K562 (cell line): ENCODE measurements at regions not wholly inside any gene's neighbourhood (a gene's known extent, or its start where the extent isn't known, plus 50 kb on each side); places are given as distances from the start of the nearest gene placed in this dataset.

ENCODE experiments used
- ATAC-seq: fragments of 200-7000 bp; cut with Tn5 transposase; 3 replicates; pipeline ENCODE4 v1.9.1; 2020; ENCODE audit warnings: moderate library complexity
- BruUV-seq: library from RNA; stranded (reverse); fragments of 400-500 nt; replicated peaks from 2 replicates; lab custom pipeline; 2021; lab: Mats Ljungman, UMichigan
- CTCF ChIA-PET: fragments of 300-600 bp; formaldehyde crosslinking; extraction: SDS; loops from one replicate; lab custom pipeline; 2021; ENCODE audit warnings: low intra/inter-chr PET ratio; lab: Yijun Ruan, JAX
- POLR2A ChIA-PET: fragments of 300-600, 350-650 bp; sonication (Branson Sonifier 250); formaldehyde crosslinking; extraction: SDS; loops from one replicate; lab custom pipeline; 2021; ENCODE audit warnings: antibody characterized with exemption, inconsistent platforms; lab: Yijun Ruan, JAX
- DNase-seq, 4 experiments: peaks; one replicate each; pipeline versions ENCODE4 v3.0.0 to v3.0.0-alpha.2; 2011 to 2018; ENCODE audit warnings: low spot score in 3 of 4, mixed read lengths in 3 of 4; ENCODE audit errors: extremely low read depth in 1 of 4
- FAIRE-seq: peaks from 2 replicates; lab custom pipeline; 2011; peaks lifted over from hg19 to GRCh38; lab: Jason Lieb, UNC
- H2AFZ ChIP-seq: 2 replicates; pipeline ENCODE4 v1.6.0; 2011; ENCODE audit warnings: low read depth, low read length, control low read depth, inconsistent platforms
- H3K27ac ChIP-seq: fragments of 200-600 bp; 3 replicates; pipeline ENCODE4 v1.8.0; 2011; ENCODE audit warnings: low read depth, mild to moderate bottlenecking, control low read depth, inconsistent platforms, low read length, moderate library complexity, mixed read lengths; ENCODE audit errors: extremely low read depth
- H3K27me3 ChIP-seq, 2 experiments: fragments of 300-600 bp in 1 of 2; 2 replicates in 1 of 2; 3 replicates in 1 of 2; pipeline versions ENCODE4 v1.6.0 to v1.8.0; 2011; ENCODE audit warnings: inconsistent platforms in 2 of 2, low read length in 2 of 2, mild to moderate bottlenecking in 1 of 2, mixed read lengths in 1 of 2, moderate library complexity in 1 of 2; ENCODE audit not compliant: control insufficient read depth in 2 of 2, insufficient read depth in 2 of 2
- H3K36me3 ChIP-seq: fragments of 300-600 bp; 3 replicates; pipeline ENCODE4 v1.8.0; 2011; ENCODE audit warnings: mild to moderate bottlenecking, low read length, inconsistent platforms; ENCODE audit not compliant: control insufficient read depth, insufficient read depth
- H3K4me1 ChIP-seq, 2 experiments: fragments of 200-600 bp in 1 of 2; replicated peaks in 1 of 2; 2 replicates in 1 of 2; 3 replicates in 1 of 2; pipeline versions ENCODE4 v1.5.1 to v1.8.0; 2011; ENCODE audit warnings: inconsistent platforms in 2 of 2, low read length in 2 of 2, mild to moderate bottlenecking in 1 of 2, mixed read lengths in 1 of 2, moderate library complexity in 1 of 2; ENCODE audit not compliant: control insufficient read depth in 2 of 2, insufficient read depth in 2 of 2
- H3K4me2 ChIP-seq: 2 replicates; pipeline ENCODE4 v1.6.1; 2011; ENCODE audit warnings: low read length, control low read depth, inconsistent platforms, mixed read lengths; ENCODE audit not compliant: insufficient read depth
- H3K4me3 ChIP-seq: fragments of 200-600 bp; sonication (generic), shearing (Covaris generic); 2 replicates; pipeline ENCODE4 v1.5.1; 2016; ENCODE audit warnings: control low read depth, inconsistent platforms
- H3K79me2 ChIP-seq: fragments of 200-600 bp; 3 replicates; pipeline ENCODE4 v1.8.0; 2011; ENCODE audit warnings: low read length, inconsistent platforms; ENCODE audit not compliant: control insufficient read depth, insufficient read depth
- H3K9ac ChIP-seq, 2 experiments: 2 replicates each; pipeline versions ENCODE4 v1.6.0 to v1.6.1; 2011; ENCODE audit warnings: low read depth in 2 of 2, low read length in 2 of 2, control low read depth in 1 of 2, inconsistent platforms in 1 of 2, mild to moderate bottlenecking in 1 of 2, mixed read lengths in 1 of 2; ENCODE audit not compliant: insufficient read depth in 1 of 2
- H3K9me1 ChIP-seq: one replicate; pipeline ENCODE4 v1.6.0; 2011; ENCODE audit warnings: inconsistent platforms, mild to moderate bottlenecking, low read length, moderate library complexity; ENCODE audit not compliant: control insufficient read depth, insufficient read depth
- H3K9me3 ChIP-seq: replicated peaks from 2 replicates; pipeline ENCODE4 v1.5.1; 2011; ENCODE audit warnings: low read depth, low read length, inconsistent platforms; ENCODE audit not compliant: control insufficient read depth, insufficient read depth
- H4K20me1 ChIP-seq: replicated peaks from 2 replicates; pipeline ENCODE4 v1.6.1; 2011; ENCODE audit warnings: low read length, inconsistent platforms, mixed read lengths; ENCODE audit not compliant: control insufficient read depth, insufficient read depth
- HMG20A ChIP-seq: fragments of 450-650 bp; formaldehyde crosslinking; conservative IDR thresholded peaks from 2 replicates; pipeline ENCODE4 v1.4.0; 2020; ENCODE audit warnings: mild to moderate bottlenecking, mixed read lengths
- HSF4 ChIP-seq: fragments of 250-450 bp; sonication (Bioruptor Pico); IDR thresholded peaks from 2 replicates; pipeline ENCODE4 v2.1.2; 2022; ENCODE audit warnings: mild to moderate bottlenecking, moderate library complexity, borderline replicate concordance
- KAT7 ChIP-seq: sonication (generic); formaldehyde crosslinking; IDR thresholded peaks from 2 replicates; pipeline ENCODE4 v1.8.0; 2022; ENCODE audit warnings: missing genetic modification reagents, mild to moderate bottlenecking, borderline replicate concordance
- NUFIP1 ChIP-seq: fragments of 450-650 bp; IDR thresholded peaks from 2 replicates; pipeline ENCODE4 v1.6.1; 2018; ENCODE audit not compliant: partially characterized antibody
- RB1 ChIP-seq: fragments of 450-650 bp; IDR thresholded peaks from 2 replicates; pipeline ENCODE4 v1.6.1; 2017; ENCODE audit warnings: low read depth, mild to moderate bottlenecking
- ZBTB33 ChIP-seq: sonication (generic); formaldehyde crosslinking; IDR thresholded peaks from 2 replicates; pipeline ENCODE4 v1.8.1; 2023; ENCODE audit warnings: mild to moderate bottlenecking, missing genetic modification reagents
- WGBS: fragments of 100-300 bp; shearing (Covaris generic); methylation state at CpG from one replicate; pipeline ENCODE4 v1.1.6; 2016; ENCODE audit warnings: low coverage, mixed read lengths; ENCODE audit not compliant: insufficient coverage; ENCODE audit errors: missing lambda C conversion rate; 5-methylcytosine and 5-hydroxymethylcytosine counted together
- in situ Hi-C: fragments of 300-500 bp; cut with MboI; formaldehyde crosslinking; loops from 4 replicates; pipeline ENCODE4 v1.15.0; 2018; ENCODE audit warnings: inconsistent platforms, mixed read lengths
- intact Hi-C: fragments of 100-400 bp; cut with micrococcal nuclease; formaldehyde crosslinking; loops from 2 replicates; pipeline ENCODE4 v1.14.2; 2022
- TF ChIP-seq, protein P1 (sequence below): sonication (generic); formaldehyde crosslinking; IDR thresholded peaks from 2 replicates; pipeline ENCODE4 v1.8.1; 2022; ENCODE audit warnings: missing genetic modification reagents

DNA sequence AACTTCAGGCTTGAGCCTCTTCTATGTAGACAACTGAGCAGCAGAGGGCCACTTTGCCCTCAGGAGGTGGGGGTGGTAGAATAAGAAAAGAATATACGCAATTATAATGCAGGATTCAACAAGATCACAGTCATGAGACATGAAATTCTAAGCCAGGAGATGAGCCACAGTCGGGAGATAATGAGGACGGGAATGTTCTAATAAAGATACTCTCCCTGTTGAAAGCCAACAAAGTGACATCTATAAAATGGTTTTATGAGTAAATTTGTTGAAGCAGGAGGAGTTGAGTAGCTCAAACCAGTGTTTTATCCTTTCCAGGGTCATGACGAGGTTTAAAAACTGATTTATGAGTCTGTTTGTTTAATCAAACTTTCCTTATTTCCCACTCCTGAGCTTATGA, 152.0 kb upstream of the SERP2 start:
- no peaks in the 10 kb centered on the region for H4K20me1 ChIP-seq
- CTCF ChIA-PET, result no interaction called here

DNA sequence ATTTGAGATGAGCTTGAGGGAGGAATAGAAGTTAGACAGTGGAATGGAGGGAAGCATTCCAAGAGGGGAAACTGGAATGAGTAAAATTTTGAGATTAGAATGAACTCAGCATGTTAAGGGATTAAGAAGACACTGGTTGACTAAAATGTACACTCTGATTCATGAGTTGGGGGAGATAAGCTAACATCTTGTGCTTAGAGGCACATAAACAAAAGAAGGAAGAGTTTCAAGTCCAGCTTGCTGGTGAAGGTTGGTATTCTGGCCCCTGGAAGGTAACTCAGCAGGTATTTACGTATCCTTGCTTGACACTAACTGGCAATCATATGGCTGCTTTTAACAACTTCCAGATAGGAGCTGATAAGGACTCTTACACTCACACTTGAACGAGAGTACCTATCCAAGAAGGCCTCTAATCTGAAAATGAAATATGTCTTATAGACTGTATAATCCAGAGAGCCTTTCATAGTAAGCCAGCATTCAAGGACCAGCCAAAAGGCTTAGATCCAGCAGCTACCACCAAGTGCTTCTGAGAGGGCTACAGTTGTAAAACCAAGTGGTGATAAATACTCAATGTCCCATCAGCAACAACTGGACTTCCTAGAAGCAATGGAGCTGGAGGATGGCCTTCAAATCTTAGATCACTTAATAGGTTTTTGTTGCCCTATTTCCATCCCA, 149.7 kb upstream of the SERP2 start:
- in situ Hi-C loops, result no loop called here
- WGBS, result 0% methylated on average over 2 of the region's 2 CpGs
- Histone ChIP-seq H3K79me2 (no peaks in the 10 kb centered on the region), H3K4me3 (no peak overlapping the region), H3K9me3 (no peaks in the 10 kb centered on the region), H3K4me1 (no peaks in the 10 kb centered on the region; a peak in 1 of 5 replicates), H3K4me2 (no peak overlapping the region), H4K20me1 (no peaks in the 10 kb centered on the region), H2AFZ (no peak overlapping the region), H3K9me1 (no peaks in the 10 kb centered on the region), H3K27ac (no peak overlapping the region), H3K27me3 (peaks cover 0 to 16% of the 10 kb centered on the region in 2 experiments; a peak in 3 of 5 replicates), H3K9ac (no peak overlapping the region), H3K36me3 (no peaks in the 10 kb centered on the region)
- TF ChIP-seq, protein P1, sequence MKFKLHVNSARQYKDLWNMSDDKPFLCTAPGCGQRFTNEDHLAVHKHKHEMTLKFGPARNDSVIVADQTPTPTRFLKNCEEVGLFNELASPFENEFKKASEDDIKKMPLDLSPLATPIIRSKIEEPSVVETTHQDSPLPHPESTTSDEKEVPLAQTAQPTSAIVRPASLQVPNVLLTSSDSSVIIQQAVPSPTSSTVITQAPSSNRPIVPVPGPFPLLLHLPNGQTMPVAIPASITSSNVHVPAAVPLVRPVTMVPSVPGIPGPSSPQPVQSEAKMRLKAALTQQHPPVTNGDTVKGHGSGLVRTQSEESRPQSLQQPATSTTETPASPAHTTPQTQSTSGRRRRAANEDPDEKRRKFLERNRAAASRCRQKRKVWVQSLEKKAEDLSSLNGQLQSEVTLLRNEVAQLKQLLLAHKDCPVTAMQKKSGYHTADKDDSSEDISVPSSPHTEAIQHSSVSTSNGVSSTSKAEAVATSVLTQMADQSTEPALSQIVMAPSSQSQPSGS (CRISPR knock-in tag), result no peak
- TF ChIP-seq HMG20A (CRISPR knock-in tag) (no peak), ZBTB33 (CRISPR knock-in tag) (no peak), HSF4 (CRISPR knock-in tag) (no peak), KAT7 (CRISPR knock-in tag) (no peak), NUFIP1 (no peak)
- POLR2A ChIA-PET, result no interaction called here
- DNase-seq (no peak), FAIRE-seq (no peak), ATAC-seq (no peak)
- intact Hi-C loops, result no loop called here
- no TSS peak for BruUV-seq
- CTCF ChIA-PET, result interaction anchor here (0.5 kb wide), 1 partner anchor 247 kb away, joined by 3 read pairs; no protein-coding TSS in a partner anchor

More for the DNA sequence above, 152.0 kb upstream of the SERP2 start:
- Histone ChIP-seq H3K4me1 (no peaks in the 10 kb centered on the region; a peak in 1 of 5 replicates), H2AFZ (no peak overlapping the region), H3K4me3 (no peak overlapping the region), H3K9me1 (no peaks in the 10 kb centered on the region), H3K9ac (no peak overlapping the region), H3K79me2 (no peaks in the 10 kb centered on the region), H3K27me3 (peaks cover 0 to 19% of the 10 kb centered on the region in 2 experiments; a peak in 3 of 5 replicates), H3K27ac (no peak overlapping the region), H3K9me3 (no peaks in the 10 kb centered on the region), H3K36me3 (no peaks in the 10 kb centered on the region), H3K4me2 (no peak overlapping the region)
- POLR2A ChIA-PET, result interaction anchor here (0.6 kb wide), 1 partner anchor 12 kb away, joined by 3 read pairs; no protein-coding TSS in a partner anchor
- FAIRE-seq (no peak), DNase-seq (no peak), ATAC-seq (no peak)
- no peak for TF ChIP-seq RB1
- intact Hi-C loops (no loop called here), in situ Hi-C loops (no loop called here)
- WGBS, result 0% methylated on average over 4 of the region's 4 CpGs
- BruUV-seq, result no TSS peak
